ENCODE measurements at regions not wholly inside any gene's neighbourhood (a gene's known extent, or its start where the extent isn't known, plus 50 kb on each side); places are given as distances from the start of the nearest gene placed in this dataset.

GRCh38 chr2:240256704-240257637, 116.5 kb upstream of the OTOS start:
- Histone ChIP-seq H3K27me3 (ENCODE audit: control insufficient read depth, insufficient read depth, low read length) (no peaks in the 10 kb centered on the region), H3K9ac (no peak overlapping the region), H3K36me3 (ENCODE audit: control insufficient read depth, insufficient read depth, low read length) (no peaks in the 10 kb centered on the region), H3K4me1 (no peaks in the 10 kb centered on the region), H3K27ac (no peak overlapping the region), H3K9me3 (ENCODE audit: control insufficient read depth, low read length) (no peaks in the 10 kb centered on the region), H3K79me2 (no peaks in the 10 kb centered on the region), H3K4me3 (ENCODE audit: low read depth, low read length) (no peak overlapping the region), H2AFZ (no peak overlapping the region), H3K4me2 (ENCODE audit: low read length) (no peak overlapping the region)
- no peak for TF ChIP-seq CTCF (IDR thresholded peaks at IDR 0.05)

- Histone ChIP-seq H3K27ac (no peak overlapping the region), H3K79me2 (no peaks in the 10 kb centered on the region), H2AFZ (no peak overlapping the region), H3K4me1 (no peaks in the 10 kb centered on the region), H3K36me3 (ENCODE audit: control insufficient read depth, insufficient read depth, low read length) (no peaks in the 10 kb centered on the region), H3K4me3 (ENCODE audit: low read depth, low read length) (no peak overlapping the region), H3K4me2 (ENCODE audit: low read length) (no peak overlapping the region), H3K9ac (no peak overlapping the region), H3K9me3 (ENCODE audit: control insufficient read depth, low read length) (no peaks in the 10 kb centered on the region), H3K27me3 (ENCODE audit: control insufficient read depth, insufficient read depth, low read length) (no peaks in the 10 kb centered on the region)
- TF ChIP-seq CTCF (IDR thresholded peaks at IDR 0.05), result no peak
Observed at GRCh38 chr2:240257940-240258580, 117.6 kb upstream of the OTOS start.

GRCh38 chr2:240258685-240259084, 118.2 kb upstream of the OTOS start:
- no peak for TF ChIP-seq CTCF (IDR thresholded peaks at IDR 0.05)
- Histone ChIP-seq H3K4me3 (ENCODE audit: low read depth, low read length) (no peak overlapping the region), H3K27me3 (ENCODE audit: control insufficient read depth, insufficient read depth, low read length) (no peaks in the 10 kb centered on the region), H3K9me3 (ENCODE audit: control insufficient read depth, low read length) (no peaks in the 10 kb centered on the region), H3K4me2 (ENCODE audit: low read length) (no peak overlapping the region), H3K36me3 (ENCODE audit: control insufficient read depth, insufficient read depth, low read length) (no peaks in the 10 kb centered on the region), H3K9ac (no peak overlapping the region), H3K4me1 (no peaks in the 10 kb centered on the region), H3K79me2 (no peaks in the 10 kb centered on the region), H2AFZ (no peak overlapping the region), H3K27ac (no peak overlapping the region)

- no peak for TF ChIP-seq CTCF (IDR thresholded peaks at IDR 0.05)
- H3K27ac ChIP-seq, result no peak overlapping the region
- no peaks in the 10 kb centered on the region for H3K36me3 ChIP-seq (ENCODE audit: control insufficient read depth, insufficient read depth, low read length)
- H3K4me1 ChIP-seq, result no peaks in the 10 kb centered on the region
- H3K9me3 ChIP-seq (ENCODE audit: control insufficient read depth, low read length), result no peaks in the 10 kb centered on the region
- no peaks in the 10 kb centered on the region for H3K27me3 ChIP-seq (ENCODE audit: control insufficient read depth, insufficient read depth, low read length)
- no peak overlapping the region for H3K4me2 ChIP-seq (ENCODE audit: low read length)
- H2AFZ ChIP-seq, result no peak overlapping the region
- no peak overlapping the region for H3K9ac ChIP-seq
- H3K4me3 ChIP-seq (ENCODE audit: low read depth, low read length), result no peak overlapping the region
- H3K79me2 ChIP-seq, result no peaks in the 10 kb centered on the region
Observed at GRCh38 chr2:240259201-240259923, 118.9 kb upstream of the OTOS start.
